GM18505 (cell line): ENCODE measurements at regions not wholly inside any gene's neighbourhood (a gene's known extent, or its start where the extent isn't known, plus 50 kb on each side); places are given as distances from the start of the nearest gene placed in this dataset.

Source experiments
- ATAC-seq: cut with Tn5 transposase; IDR thresholded peaks from one replicate; pipeline ENCODE4 v1.9.1; 2021; ENCODE audit not compliant: unreplicated experiment
- POLR2A ChIP-seq: IDR thresholded peaks from 4 replicates; pipeline ENCODE4 v1.6.1; 2011; ENCODE audit warnings: borderline replicate concordance; ENCODE audit not compliant: insufficient read depth, insufficient read length; ENCODE audit errors: extremely low read depth

GRCh38 chr20:12252793-12253192 lies 335.1 kb downstream of the BTBD3 start:
- TF ChIP-seq POLR2A: no peak
- ATAC-seq: no peak

DNA sequence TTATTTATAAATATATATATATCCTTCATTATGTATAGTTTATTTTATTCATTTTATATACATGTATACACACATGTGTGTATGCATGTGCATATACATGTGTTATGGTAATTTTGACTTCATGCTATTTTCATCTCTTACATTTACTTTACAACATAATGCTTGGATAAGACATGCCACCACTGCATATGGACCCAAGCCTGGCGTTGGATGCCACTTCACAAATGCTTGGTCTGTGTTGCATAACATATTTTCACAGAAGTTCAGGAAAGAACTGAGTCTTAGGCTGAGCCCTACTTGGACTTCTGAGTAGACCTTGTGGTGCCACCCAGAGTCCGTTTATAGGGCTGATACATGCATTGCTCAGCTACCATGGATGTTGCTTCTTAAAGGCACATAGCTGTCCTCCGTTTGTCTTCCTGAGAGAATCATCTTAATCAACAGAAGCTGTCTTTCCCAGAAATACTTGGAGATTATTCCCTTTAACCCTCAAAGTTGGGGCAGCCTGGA lies 337.8 kb downstream of the BTBD3 start:
- no peak for ATAC-seq
- TF ChIP-seq POLR2A: no peak

DNA sequence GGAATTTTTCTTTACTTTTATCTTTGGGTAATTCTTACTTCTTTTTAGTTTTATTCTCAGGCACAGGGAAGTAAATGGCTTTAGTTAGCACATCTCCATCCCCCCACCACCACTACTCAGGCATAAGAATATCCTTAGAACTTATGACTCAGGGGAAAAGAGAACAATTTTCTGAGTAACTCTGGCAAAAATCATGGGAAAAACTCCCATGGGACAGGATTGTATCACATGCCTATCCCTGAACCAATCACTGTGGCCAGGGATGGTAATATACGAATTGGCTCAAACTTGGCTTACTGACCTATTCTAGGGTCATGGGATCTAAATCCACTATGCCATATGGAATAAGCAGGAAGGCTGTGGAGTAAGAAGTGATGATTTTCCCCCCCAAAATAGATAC lies 339.1 kb downstream of the BTBD3 start:
- ATAC-seq: no peak
- TF ChIP-seq POLR2A: no peak

- no peak for ATAC-seq
- no peak for TF ChIP-seq POLR2A
Observed at GRCh38 chr20:12262747-12263146, 345.1 kb downstream of the BTBD3 start.

DNA sequence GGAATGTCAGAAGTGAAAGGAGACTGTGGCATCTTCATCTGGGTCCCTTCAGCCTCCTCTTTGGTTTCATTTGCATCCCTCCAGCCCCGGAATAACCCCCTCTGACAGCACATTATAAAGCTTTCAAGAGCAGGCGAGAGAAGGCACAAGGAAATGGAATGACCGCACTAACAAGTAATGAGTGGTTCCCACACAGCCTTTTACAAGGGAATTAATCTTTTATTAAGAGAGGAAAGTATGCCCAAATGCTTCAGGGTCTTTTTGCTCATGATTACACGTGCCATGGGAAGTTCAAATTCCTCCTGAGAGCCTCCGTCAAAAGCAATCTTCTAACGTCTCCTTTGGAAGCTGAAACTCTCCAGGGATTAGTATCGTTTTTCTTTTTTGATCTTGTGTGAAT lies 347.0 kb downstream of the BTBD3 start:
- TF ChIP-seq POLR2A: no peak
- no peak for ATAC-seq

DNA sequence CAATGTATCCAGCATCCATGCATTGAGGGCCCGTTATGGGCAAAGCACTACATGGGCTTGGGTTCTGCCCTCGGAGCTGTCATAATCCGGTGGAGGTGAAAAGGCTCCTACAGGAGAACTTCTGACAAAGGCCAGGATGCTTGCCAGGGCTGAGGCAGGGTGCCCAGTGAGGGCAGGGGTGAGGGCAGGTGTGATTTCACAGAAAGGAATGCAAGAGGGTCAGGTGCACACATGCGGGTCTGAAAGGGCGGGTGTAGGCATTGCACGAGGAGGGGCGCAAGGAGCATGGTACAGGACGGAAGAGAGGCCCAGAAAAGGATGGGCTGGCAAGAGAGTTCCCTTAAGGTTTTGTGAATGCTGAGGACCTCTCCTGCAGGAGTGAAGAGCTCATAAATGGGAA lies 348.0 kb downstream of the BTBD3 start:
- ATAC-seq: no peak
- no peak for TF ChIP-seq POLR2A

GRCh38 chr20:12269579-12269978 lies 351.9 kb downstream of the BTBD3 start:
- no peak for ATAC-seq
- TF ChIP-seq POLR2A: no peak

DNA sequence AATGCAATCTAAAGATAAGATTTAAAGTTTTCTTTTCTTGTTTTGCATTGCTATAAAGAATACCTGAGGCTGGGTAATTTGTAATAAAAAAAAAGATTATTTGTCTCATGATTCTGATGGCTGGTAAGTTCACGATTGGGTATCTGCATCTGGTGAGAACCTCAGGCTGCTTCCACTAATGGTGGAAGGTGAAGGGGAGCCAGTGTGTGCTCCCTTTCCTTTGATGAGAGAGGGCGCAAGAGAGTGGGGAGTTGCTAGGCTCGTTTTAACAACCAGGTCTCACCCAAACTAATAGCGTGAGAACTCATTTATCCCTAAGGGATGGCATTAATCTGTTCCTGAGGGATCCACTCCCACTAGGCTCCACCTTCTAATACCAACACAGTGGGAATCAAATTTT lies 353.2 kb downstream of the BTBD3 start:
- no peak for ATAC-seq
- TF ChIP-seq POLR2A: no peak

DNA sequence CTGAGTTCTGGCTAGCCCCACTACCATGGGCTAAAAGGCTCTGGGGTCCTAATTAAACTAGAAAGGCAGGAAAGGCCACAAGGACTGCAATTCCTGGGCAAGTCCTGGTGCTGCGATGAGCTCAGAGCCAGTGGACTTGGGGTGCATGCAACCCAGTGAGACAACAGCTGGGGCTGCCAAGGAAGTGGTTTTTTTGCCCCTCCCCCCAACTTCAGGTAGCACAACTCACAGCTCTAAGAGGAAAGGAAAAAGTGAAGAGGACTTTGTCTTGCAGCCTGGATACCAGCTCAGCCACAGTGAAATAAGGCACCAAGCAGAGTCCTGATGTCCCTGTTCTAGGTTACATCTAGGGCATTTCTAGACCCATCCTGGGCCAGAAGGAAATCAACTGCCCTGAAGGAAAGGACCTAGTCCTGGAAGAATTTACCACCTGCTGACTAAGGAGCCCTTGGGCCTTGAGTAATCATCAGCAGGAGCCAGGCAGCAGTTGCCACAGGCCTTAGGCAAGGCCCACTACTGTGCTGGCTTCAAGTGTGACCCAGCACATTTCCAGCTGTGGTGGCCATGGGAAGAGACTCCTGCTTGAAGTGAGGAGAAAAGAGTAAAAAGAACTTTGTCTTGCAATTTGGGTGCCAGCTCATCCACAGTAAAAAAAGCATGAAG lies 358.4 kb downstream of the BTBD3 start:
- no peak for ATAC-seq
- no peak for TF ChIP-seq POLR2A

DNA sequence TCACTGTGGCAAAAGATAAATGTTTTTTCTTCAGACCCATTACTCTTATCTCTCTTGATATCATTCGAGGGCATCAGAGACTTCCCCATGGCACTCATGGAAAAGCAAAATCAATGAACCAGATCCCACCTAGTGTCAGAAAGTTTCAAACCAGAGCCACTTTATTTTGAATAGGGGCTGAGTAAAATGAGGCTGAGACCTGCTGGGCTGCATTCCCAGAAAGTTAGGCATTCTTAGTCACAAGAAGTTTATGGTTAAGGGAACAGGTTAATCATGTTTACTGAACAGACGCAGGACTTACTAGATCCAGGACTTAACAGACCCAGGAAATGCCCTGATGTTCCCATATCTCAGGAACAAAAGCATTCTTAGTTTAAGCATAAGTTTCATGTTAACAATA lies 369.9 kb downstream of the BTBD3 start:
- no peak for ATAC-seq
- TF ChIP-seq POLR2A: no peak

DNA sequence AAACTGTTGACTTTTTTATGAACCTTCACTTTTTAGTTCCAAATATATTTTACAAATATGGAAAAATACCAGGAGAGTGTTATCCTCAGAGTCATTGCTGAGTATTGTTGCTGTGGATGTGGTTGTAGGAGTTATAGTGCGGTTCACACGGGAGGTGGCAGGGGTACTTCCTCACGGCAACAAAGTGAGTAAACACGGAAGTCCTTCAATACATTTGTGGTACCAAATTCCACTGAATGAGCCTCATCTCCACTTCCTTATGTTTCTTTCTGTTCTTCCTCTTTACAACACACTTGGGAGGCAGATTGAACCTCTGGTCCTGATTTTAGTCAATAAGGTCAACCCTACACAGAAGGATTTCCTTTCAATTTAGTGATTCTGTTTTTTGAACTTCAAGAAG lies 371.8 kb downstream of the BTBD3 start:
- TF ChIP-seq POLR2A: no peak
- no peak for ATAC-seq

DNA sequence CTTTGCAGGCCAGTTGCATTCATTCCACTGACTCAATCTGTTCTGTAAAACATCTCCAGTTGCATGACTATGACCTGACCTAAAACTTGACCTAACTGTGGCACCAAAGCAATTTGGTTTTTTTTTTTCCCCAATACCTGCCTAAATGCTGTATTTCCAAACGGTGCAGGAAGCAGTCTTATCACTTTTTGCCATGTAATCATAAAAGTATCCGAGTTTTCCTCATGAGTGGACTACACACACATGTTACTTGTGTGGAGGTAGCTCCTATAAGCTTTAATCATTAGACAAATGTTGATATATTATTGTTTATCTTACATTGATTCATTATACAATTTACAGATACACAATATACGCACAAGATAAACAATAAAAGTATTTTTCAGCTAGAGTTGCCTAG lies 373.7 kb downstream of the BTBD3 start:
- no peak for TF ChIP-seq POLR2A

GRCh38 chr20:12293900-12294299 lies 376.2 kb downstream of the BTBD3 start:
- TF ChIP-seq POLR2A: no peak
- ATAC-seq: no peak

More for the DNA sequence above, 373.7 kb downstream of the BTBD3 start:
- ATAC-seq: no peak

- ATAC-seq: no peak
- TF ChIP-seq POLR2A: no peak
Observed at GRCh38 chr20:12294678-12295077, 377.0 kb downstream of the BTBD3 start.
